Activated CD4-positive, alpha-beta T cell treated with anti-CD3 and anti-CD28 coated beads for 48 hours (primary cell): ENCODE measurements at regions not wholly inside any gene's neighbourhood (a gene's known extent, or its start where the extent isn't known, plus 50 kb on each side); places are given as distances from the start of the nearest gene placed in this dataset.
A peak's percentile ranks its signal among the peaks of the same experiment; 100 is the strongest.
"Not testable (repeated sequence)": the region's sequence is repeated elsewhere in the genome, so short reads cannot be mapped to it uniquely, and the experiment has no call there.

Source experiments
- DNase-seq: peaks from one replicate; pipeline ENCODE4 v3.0.0-alpha.2; 2020

DNA sequence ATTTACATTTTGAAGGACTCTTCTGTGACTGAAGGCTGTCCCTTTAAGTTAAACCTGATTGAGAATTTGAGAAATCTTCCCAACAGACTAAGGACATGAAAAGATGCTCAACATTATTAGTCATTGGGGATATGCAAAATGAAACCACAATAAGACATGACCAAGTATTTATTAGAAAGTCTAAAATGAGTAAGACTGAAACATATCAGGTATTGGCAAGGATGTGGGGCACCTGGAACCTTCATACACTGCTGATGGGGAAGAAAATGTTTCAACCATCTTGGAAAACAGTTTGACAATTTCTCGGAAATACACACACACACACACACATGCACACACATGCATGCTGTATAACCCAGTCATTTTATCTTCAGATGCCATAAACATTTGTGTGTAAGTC is 132.1 kb upstream of the CDK6 start:
- DNase-seq = no peak

DNA sequence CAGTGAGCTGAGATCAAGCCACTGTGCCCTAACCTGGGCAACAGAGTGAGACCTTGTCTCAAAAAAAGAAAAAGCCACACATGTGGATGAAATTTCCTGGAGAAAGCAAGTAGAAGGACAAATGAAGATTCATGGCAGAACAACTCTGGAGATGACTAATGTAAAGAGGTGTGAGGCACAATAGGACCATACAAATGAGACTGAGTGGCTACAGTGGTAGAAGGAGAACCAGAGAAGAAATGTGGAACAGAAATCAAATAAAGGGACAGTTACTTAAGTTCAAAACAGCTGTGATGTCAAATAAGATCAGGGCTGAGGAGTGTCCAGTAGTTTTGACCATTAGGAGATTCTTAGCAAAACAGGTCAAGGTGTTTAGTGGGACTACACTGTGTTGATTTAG is 130.9 kb upstream of the CDK6 start:
- no peak for DNase-seq

DNA sequence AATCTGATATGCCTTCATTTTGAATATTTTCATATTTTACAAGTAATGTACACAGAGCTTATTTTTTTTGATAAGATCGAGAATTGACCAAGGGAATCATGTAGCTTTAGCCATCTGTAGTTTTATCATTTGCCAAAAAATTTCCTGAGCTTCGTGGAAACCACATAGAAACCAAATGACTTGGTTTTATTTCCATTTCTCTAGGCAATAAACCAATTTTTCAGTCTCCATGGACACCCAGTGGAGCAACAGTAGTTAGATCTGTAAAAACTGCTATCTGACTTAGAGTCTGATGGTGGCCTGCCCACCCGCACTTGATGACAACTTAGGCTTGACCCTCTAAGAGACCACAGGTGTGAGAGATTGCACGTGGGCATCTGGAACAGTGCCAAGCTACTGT is 127.8 kb upstream of the CDK6 start:
- DNase-seq = no peak

DNA sequence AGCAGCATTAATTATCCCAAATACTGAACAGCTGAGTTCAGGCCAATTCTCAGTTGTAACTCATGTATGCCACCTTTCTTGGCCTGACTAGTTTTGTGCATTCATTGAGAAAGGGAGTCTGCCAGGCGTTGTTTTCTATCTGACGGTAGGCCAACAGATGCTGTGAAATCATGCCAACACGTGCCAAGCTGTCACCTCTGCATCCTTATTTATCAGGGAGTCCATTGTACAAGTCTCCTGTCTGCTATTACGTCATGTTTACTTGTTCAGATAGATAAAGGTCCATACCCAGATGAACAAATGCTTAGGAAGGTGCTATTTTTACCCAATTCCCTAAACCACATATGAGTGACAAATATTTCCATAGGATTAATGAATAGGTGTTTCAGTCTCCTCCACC is 127.2 kb upstream of the CDK6 start:
- no peak for DNase-seq

GRCh38 chr7:92961961-92962360 is 125.6 kb upstream of the CDK6 start:
- no peak for DNase-seq

DNA sequence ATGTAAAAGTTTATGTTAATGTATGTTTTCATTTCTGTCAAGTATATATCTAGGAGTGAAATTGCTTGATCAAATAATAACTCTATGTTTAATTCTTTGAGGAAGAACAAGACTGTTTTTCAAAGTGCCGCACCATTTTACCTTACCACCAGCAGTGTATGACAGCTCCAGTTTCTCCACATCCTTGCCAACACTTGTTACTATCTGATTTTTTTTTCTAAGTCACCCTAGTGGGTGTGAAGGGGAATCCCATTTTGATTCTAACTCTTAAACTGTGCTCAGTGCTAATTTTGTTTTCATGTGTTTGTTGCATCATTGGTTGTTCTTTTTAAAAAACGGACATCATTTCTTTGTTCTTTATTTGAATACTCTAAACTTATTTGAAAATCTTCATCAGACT is 120.2 kb upstream of the CDK6 start:
- no peak for DNase-seq

- peak; percentile 53 for DNase-seq
Observed at GRCh38 chr7:92955081-92955480, 118.7 kb upstream of the CDK6 start.

DNA sequence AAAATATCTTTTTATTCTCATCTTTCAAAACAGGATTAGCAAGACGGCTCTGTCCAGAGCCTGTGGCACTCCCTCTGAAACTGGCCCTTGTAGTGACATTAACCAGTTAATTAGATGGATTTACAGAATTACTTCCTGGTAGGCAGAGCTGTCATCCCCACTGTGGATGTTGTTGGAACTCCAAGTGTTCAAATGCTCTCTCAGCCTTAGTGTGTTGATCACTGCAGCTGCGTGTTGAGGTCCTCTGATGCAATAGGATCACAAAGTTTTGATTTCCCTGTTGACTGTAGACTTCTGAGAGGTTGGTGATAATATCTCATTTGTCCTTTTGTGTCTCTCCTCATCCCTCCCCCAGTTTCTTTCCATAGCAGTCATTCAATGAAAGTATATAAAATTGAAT is 117.3 kb upstream of the CDK6 start:
- DNase-seq = peak; percentile 22

DNA sequence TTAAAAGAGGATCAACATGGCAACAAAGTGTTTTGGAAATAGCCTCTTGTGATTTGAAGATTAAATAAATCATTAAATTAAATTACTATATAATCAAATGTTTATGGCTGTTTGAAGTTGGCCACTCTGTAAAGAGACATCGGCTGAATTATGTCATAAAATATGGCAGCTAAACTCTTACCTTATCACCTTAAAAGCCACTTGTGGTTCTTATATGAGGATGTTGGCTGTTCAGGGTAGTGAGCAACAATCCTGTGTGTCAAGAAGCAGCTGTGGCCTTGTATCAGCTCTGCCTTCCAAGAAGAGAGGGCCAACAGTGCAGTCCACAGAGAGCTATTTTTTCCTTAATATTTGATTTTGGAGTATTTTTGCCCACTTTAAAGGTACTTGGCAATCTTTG is 113.4 kb upstream of the CDK6 start:
- DNase-seq = no peak

- no peak for DNase-seq
Observed at GRCh38 chr7:92945840-92946239, 109.5 kb upstream of the CDK6 start.

DNA sequence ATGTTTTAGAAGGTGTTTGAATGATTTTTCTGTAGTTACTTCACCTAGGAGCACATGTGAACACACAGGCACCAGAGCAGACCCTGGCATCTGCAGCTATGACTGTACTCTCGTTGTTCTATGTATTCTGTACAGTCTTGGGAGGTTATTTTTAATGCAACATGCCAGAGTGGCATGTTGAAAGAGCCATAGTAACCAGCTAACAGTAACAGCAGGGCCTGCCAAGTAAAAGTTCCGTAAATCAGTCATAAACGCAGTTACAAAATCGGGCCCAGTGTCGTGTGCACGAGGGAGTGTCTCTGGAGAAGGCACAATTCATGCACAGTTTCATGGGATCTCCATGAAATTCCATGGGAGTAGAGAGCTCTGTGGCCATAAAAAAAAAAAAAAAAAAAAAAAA is 108.3 kb upstream of the CDK6 start:
- no peak for DNase-seq

DNA sequence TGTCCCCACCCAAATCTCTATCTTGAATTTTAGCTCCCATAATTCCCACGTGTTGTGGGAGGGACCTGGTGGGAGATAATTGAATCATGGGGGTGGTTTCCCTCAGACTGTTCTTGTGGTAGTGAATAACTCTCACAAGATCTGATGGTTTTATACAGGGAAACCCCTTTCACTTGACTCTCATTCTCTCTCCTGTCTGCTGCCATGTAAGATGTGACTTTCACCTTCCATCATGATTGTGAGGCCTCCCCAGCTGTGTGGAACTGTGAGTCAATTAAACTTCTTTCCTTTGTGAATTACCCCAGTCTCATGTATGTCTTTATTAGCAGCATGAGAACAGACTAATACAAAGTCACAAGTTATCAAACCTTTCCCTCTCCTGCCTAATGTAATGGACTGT is 106.3 kb upstream of the CDK6 start:
- DNase-seq = not testable (repeated sequence)

DNA sequence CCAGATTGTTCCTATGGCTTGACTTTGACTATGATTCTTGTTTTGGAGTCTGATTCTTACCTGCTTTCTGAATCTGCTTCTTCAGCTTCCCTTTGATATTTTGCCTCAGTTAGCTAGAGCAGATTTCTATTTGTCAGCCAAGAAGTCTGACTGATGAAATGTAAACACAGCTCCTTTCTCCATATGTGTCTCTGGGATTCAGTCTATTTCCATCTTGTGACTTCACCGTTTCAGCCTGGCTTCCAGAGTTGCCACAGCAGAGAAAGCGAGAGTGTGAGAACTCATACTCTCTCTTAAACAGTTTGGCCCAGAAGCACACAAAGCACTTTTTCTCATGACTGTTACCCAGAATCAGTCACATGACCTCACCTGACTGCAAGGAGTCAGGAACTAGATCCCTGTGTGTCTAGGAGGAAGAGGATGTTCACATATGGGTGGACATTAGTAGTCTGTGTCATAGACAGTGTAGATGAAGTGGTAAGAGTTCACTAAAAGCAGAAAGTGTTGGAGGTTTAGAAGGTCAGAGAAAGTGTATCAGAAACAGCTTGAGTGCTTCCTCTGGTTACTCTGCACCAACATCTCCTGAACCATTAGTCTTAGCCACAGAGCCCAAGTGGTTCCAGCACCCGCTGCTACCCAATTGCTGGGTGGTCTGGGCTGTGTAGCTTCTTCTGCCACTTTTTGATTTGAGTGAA is 103.4 kb upstream of the CDK6 start:
- no peak for DNase-seq

- DNase-seq = no peak
Observed at GRCh38 chr7:92934096-92934495, 97.7 kb upstream of the CDK6 start.

- no peak for DNase-seq
Observed at GRCh38 chr7:92932450-92932849, 96.1 kb upstream of the CDK6 start.

- DNase-seq = no peak
Observed at GRCh38 chr7:92930404-92930803, 94.0 kb upstream of the CDK6 start.

GRCh38 chr7:92926697-92927044 is 90.3 kb upstream of the CDK6 start:
- no peak for DNase-seq

DNA sequence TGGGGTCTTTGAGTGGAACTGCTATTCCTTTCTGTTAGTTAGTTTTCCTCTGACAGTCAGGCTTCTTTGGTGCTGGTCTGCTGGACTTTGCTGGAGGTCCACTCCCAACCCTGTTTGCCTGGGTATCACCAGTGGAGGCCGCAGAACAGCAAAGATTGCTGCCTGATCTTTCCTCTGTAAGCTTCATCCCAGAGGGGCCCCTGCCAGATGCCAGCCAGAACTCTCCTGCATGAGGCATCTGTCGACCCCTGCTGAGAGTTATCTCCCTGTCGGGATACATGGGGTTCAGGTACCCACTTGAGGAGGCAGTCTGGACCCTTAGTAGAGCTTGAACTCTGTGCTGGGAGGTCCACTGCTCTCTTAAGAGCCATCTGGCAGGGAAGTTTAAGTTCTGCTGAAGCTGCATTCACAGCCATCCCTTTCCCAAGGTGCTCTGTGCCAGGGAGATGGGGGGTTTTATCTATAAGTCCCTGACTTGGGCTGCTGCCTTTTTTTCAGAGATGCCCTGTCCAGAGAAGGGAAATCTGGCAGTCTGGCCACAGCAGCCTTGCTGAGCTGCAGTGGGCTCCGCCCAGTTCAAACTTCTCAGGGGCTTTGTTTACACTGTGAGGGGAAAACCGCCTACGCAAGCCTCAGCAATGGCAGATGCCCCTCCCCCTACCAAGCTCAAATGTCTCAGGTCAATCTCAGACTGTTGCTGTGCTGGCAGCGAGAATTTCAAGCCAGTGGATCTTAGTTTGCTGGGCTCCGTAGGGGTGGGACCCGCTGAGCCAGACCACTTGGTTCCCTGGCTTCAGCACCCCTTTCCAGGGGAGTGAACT is 89.7 kb upstream of the CDK6 start:
- no peak for DNase-seq

DNA sequence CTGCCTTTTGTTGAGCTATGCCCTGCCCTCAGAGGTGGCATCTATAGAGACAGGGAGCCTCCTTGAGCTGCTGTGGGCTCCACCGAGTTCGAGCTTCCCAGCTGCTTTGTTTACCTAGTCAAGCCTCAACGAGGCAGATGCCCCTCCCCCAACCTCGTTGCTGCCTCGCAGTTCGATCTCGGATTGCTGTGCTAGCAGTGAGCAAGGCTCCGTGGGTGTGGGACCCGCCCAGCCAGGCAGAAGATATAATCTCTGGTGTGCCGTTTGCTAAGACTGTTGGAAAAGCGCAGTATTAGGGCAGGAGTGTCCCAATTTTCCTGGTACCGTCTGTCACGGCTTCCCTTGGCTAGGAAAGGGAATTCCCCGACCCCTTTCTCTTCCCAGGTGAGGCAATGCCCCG is 88.4 kb upstream of the CDK6 start:
- DNase-seq = no peak

- no peak for DNase-seq
Observed at GRCh38 chr7:92917230-92917629, 80.9 kb upstream of the CDK6 start.

DNA sequence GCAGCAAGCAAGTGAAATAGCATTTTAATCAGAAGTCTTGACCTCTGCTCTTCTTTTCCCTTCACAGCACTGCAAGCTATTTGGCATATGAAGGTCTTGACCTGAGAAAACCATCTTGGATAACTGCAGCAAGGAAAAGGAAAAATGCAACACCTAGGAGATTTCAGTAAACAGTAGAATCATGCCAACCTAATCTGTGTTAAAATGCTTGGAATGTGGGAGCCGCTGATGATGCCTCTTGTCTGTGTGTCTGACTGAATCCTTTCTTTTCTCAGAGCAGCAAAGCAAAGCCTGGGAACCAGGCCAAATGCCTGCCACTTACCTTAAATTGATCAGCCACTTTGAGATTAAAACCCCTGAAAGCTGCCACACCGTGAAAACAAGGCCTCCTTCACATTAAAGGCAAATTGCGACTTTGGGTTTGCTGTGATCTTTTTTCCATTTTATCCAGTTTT is 80.4 kb upstream of the CDK6 start:
- DNase-seq = no peak

GRCh38 chr7:92915348-92915747 is 79.0 kb upstream of the CDK6 start:
- no peak for DNase-seq

DNA sequence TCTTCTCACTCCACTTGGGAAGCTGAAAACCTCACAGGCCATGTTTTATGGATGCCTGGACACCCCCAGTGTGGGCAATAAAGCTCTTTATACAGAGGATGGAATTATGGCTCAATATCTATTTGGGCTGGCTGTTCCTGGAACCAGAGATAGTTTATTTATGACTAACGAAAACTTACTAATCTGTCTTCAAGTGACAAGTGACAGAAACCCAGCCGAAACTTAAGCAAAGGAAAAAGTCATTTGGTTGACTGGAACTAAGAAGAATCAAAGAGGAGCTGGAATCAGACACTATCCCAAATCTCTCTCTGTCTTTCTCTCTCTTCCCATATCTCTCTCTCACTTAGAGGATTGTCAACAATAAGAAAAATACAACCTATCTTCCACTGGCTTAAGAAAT is 78.3 kb upstream of the CDK6 start:
- DNase-seq = no peak

DNA sequence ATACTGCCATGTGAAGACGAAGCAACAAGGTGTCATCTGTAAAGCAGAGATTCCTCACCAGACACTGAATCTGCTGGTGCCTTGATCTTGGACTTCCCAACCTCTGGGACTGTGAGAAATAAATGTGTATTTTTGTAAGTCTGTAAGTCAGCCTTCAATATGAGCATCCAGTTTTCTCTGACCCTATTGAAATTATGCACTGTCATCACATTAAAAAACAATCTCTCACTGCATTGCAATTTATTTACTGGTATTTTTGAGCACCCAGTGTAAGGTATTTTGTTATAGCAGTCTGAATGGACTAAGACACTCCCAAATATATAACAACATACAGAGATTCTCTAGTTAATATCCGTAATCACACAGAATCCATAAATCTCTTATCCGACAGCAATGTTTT is 77.5 kb upstream of the CDK6 start:
- no peak for DNase-seq

DNA sequence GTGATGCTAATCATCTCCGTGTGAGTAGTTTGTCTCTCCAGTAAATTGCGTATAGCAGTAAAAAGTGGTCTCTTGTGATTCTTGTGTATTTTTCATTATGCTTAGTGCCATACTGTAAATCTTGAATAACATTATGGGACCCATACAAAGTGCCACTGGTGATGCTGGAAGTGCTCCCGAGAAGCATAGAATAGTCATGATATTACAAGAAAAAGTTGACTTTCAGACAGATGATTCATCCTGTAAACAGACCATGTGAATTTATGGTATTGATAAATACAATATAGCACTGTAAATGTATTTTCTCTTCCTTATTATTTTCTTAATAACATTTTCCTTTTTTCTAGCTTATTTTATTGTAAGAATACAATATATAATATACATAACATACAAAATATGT is 74.6 kb upstream of the CDK6 start:
- no peak for DNase-seq
